A549 (cell line): ENCODE measurements at regions not wholly inside any gene's neighbourhood (a gene's known extent, or its start where the extent isn't known, plus 50 kb on each side); places are given as distances from the start of the nearest gene placed in this dataset.

Experiments used
- ATAC-seq, 2 experiments: fragments of 200-7000 bp in 1 of 2; fragments of >200 bp in 1 of 2; cut with Nextera tagmentation in 1 of 2; cut with Tn5 transposase in 1 of 2; 3 replicates each; pipeline versions ENCODE4 v1.8.0 to v1.9.1; 2018 to 2020; ENCODE audit warnings: mild to moderate bottlenecking in 1 of 2, moderate library complexity in 1 of 2
- CTCF ChIA-PET: fragments of 300-600 bp; sonication (Branson Sonifier 250); formaldehyde crosslinking; extraction: SDS; loops from one replicate; lab custom pipeline; 2021; ENCODE audit warnings: antibody characterized with exemption, inconsistent platforms; lab: Yijun Ruan, JAX
- POLR2A ChIA-PET: fragments of 350-600 bp; formaldehyde crosslinking; extraction: SDS; loops from one replicate; lab custom pipeline; 2021; ENCODE audit warnings: antibody characterized with exemption, inconsistent platforms; lab: Yijun Ruan, JAX
- DNase-seq, 2 experiments: peaks; one replicate each; pipeline versions ENCODE4 v3.0.0 to v3.0.0-alpha.2; 2011 to 2016; ENCODE audit warnings: low read depth in 1 of 2, low spot score in 1 of 2
- FAIRE-seq: peaks from 2 replicates; lab custom pipeline; 2011; peaks lifted over from hg19 to GRCh38; lab: Jason Lieb, UNC
- H3K27ac ChIP-seq, 2 experiments: fragments of >200 bp; sonication (Bioruptor Twin); formaldehyde crosslinking; 3 replicates each; pipeline ENCODE4 v1.5.1; 2016 to 2017
- H3K4me1 ChIP-seq: fragments of >200 bp; sonication (Bioruptor Twin); formaldehyde crosslinking; 3 replicates; pipeline ENCODE4 v1.6.1; 2016
- H3K4me2 ChIP-seq: fragments of >200 bp; sonication (Bioruptor Twin); formaldehyde crosslinking; 3 replicates; pipeline ENCODE4 v1.6.1; 2016
- H3K4me3 ChIP-seq: fragments of >200 bp; sonication (Bioruptor Twin); formaldehyde crosslinking; 3 replicates; pipeline ENCODE4 v1.5.1; 2016
- H3K9me3 ChIP-seq: fragments of >200 bp; sonication (Bioruptor Twin); formaldehyde crosslinking; 3 replicates; pipeline ENCODE4 v1.6.1; 2016
- ATOH8 ChIP-seq: fragments of 250-450 bp; sonication (Bioruptor Pico); IDR thresholded peaks from 2 replicates; pipeline ENCODE4 v1.5.0; 2020; ENCODE audit warnings: low read depth, mild to moderate bottlenecking, moderate library complexity
- CBX8 ChIP-seq: fragments of 200-600 bp; sonication (generic); IDR thresholded peaks from 2 replicates; pipeline ENCODE4 v1.6.1; 2016
- CEBPB ChIP-seq, 2 experiments: fragments of >200 bp in 1 of 2; sonication (Bioruptor Twin) in 1 of 2; formaldehyde crosslinking in 1 of 2; IDR thresholded peaks; 2 replicates each; pipeline ENCODE4 v1.6.1; 2012 to 2016
- CHD2 ChIP-seq: fragments of 150-350 bp; IDR thresholded peaks from 2 replicates; pipeline ENCODE4 v1.6.1; 2014; ENCODE audit warnings: low read length; ENCODE audit not compliant: partially characterized antibody
- CHD4 ChIP-seq: fragments of 200-600 bp; sonication (generic); IDR thresholded peaks from 2 replicates; pipeline ENCODE4 v1.6.1; 2016; ENCODE audit warnings: antibody characterized with exemption, mild to moderate bottlenecking, borderline replicate concordance
- EHMT2 ChIP-seq: fragments of 200-600 bp; sonication (generic); IDR thresholded peaks from 2 replicates; pipeline ENCODE4 v1.6.1; 2016; ENCODE audit warnings: antibody characterized with exemption, low read depth, mild to moderate bottlenecking, moderate library complexity
- EP300 ChIP-seq, 2 experiments: fragments of >200 bp; sonication (Bioruptor Twin); formaldehyde crosslinking; IDR thresholded peaks; 2 replicates in 1 of 2; 3 replicates in 1 of 2; pipeline ENCODE4 v1.6.1; 2016 to 2017
- FOSL2 ChIP-seq, 2 experiments: fragments of 450-650 bp in 1 of 2; fragments of >200 bp in 1 of 2; sonication (Bioruptor Twin) in 1 of 2; formaldehyde crosslinking; IDR thresholded peaks; 2 replicates each; pipeline versions ENCODE4 v1.5.0 to v1.6.1; 2016 to 2020; ENCODE audit warnings: mild to moderate bottlenecking in 1 of 2, moderate library complexity in 1 of 2
- FOXS1 ChIP-seq: fragments of 250-450 bp; sonication (Bioruptor Pico); IDR thresholded peaks from 2 replicates; pipeline ENCODE4 v1.5.0; 2020; ENCODE audit warnings: mild to moderate bottlenecking, moderate library complexity
- GATA3 ChIP-seq: IDR thresholded peaks from 2 replicates; pipeline ENCODE4 v1.6.1; 2012; ENCODE audit warnings: borderline replicate concordance
- HDAC2 ChIP-seq: fragments of 200-600 bp; sonication (generic); IDR thresholded peaks from 2 replicates; pipeline ENCODE4 v1.6.1; 2016
- HOXB5 ChIP-seq: fragments of 250-450 bp; sonication (Bioruptor Pico); IDR thresholded peaks from 2 replicates; pipeline ENCODE4 v1.5.0; 2020; ENCODE audit warnings: mild to moderate bottlenecking, moderate library complexity
- JUN ChIP-seq, 2 experiments: fragments of >200 bp; sonication (Bioruptor Twin); formaldehyde crosslinking; IDR thresholded peaks; 2 replicates in 1 of 2; 3 replicates in 1 of 2; pipeline ENCODE4 v1.6.1; 2016 to 2017
- KDM1A ChIP-seq: fragments of 200-600 bp; sonication (generic); IDR thresholded peaks from 2 replicates; pipeline ENCODE4 v1.6.1; 2016; ENCODE audit warnings: low read depth, mild to moderate bottlenecking
- KDM5A ChIP-seq: fragments of 200-600 bp; sonication (generic); IDR thresholded peaks from 2 replicates; pipeline ENCODE4 v1.6.1; 2016; ENCODE audit warnings: antibody characterized with exemption, mild to moderate bottlenecking
- NR3C1 ChIP-seq: fragments of >200 bp; sonication (Bioruptor Twin); formaldehyde crosslinking; IDR thresholded peaks from 3 replicates; pipeline ENCODE4 v1.6.1; 2017
- PBX3 ChIP-seq: IDR thresholded peaks from 2 replicates; pipeline ENCODE4 v1.6.1; 2012
- RAD21 ChIP-seq, 2 experiments: fragments of >200 bp in 1 of 2; sonication (Bioruptor Twin) in 1 of 2; formaldehyde crosslinking in 1 of 2; IDR thresholded peaks in 1 of 2; conservative IDR thresholded peaks in 1 of 2; 2 replicates in 1 of 2; 3 replicates in 1 of 2; pipeline ENCODE4 v1.6.1; 2012 to 2018; ENCODE audit warnings: inconsistent platforms in 1 of 2
- REST ChIP-seq: fragments of 200-600 bp; sonication (generic); IDR thresholded peaks from 2 replicates; pipeline ENCODE4 v1.6.1; 2016; ENCODE audit warnings: antibody characterized with exemption, mild to moderate bottlenecking, moderate library complexity
- RFX5 ChIP-seq: fragments of 450-650 bp; IDR thresholded peaks from 2 replicates; pipeline ENCODE4 v1.7.1; 2014; ENCODE audit warnings: antibody characterized with exemption, mild to moderate bottlenecking, moderate library complexity
- SREBF2 ChIP-seq: fragments of 450-650 bp; IDR thresholded peaks from 2 replicates; pipeline ENCODE4 v1.6.1; 2014; ENCODE audit warnings: mild to moderate bottlenecking, moderate library complexity
- USF2 ChIP-seq: fragments of 450-650 bp; IDR thresholded peaks from 2 replicates; pipeline ENCODE4 v1.6.1; 2014; ENCODE audit warnings: antibody characterized with exemption
- ZFP36 ChIP-seq: fragments of 450-650 bp; IDR thresholded peaks from 2 replicates; pipeline ENCODE4 v1.6.1; 2014; ENCODE audit warnings: borderline replicate concordance; ENCODE audit not compliant: partially characterized antibody
- ZNF302 ChIP-seq: fragments of 250-450 bp; sonication (Bioruptor Pico); IDR thresholded peaks from 2 replicates; pipeline ENCODE4 v1.9.0; 2021; ENCODE audit warnings: inconsistent platforms, mild to moderate bottlenecking, moderate library complexity
- ZSCAN20 ChIP-seq: fragments of 250-450 bp; sonication (Bioruptor Pico); IDR thresholded peaks from 2 replicates; pipeline ENCODE4 v1.8.0; 2022; ENCODE audit warnings: mild to moderate bottlenecking, moderate library complexity
- WGBS: methylation state at CpG from one replicate; pipeline ENCODE4 v1.1.6; 2017; ENCODE audit errors: missing lambda C conversion rate; 5-methylcytosine and 5-hydroxymethylcytosine counted together

- Histone ChIP-seq H3K4me1 (0 out of 3 replicates have a peak, but pooled peaks cover 7% of the 10 kb centered on the region), H3K9me3 (no peaks in the 10 kb centered on the region), H3K4me2 (no peak overlapping the region), H3K4me3 (no peak overlapping the region), H3K27ac (no peak overlapping the region)
- no peak for DNase-seq
- no peak for FAIRE-seq
- TF ChIP-seq HOXB5 (CRISPR knock-in tag), result no peak
- TF ChIP-seq CHD4, result no peak
- TF ChIP-seq RAD21 (conservative IDR thresholded peaks at IDR 0.05 in 1 of 2, IDR thresholded peaks at IDR 0.05 in 1 of 2), result no peak
- TF ChIP-seq ZSCAN20 (CRISPR knock-in tag), result no peak
- no peak for TF ChIP-seq KDM1A
- TF ChIP-seq FOXS1, result no peak
- no peak for TF ChIP-seq ATOH8
- no peak for TF ChIP-seq EHMT2
- TF ChIP-seq ZNF302, result no peak
- TF ChIP-seq CHD2, result no peak
- no peak for TF ChIP-seq FOSL2 (IDR thresholded peaks at IDR 0.05)
- TF ChIP-seq FOSL2 (CRISPR knock-in tag; IDR thresholded peaks at IDR 0.05), result no peak
- TF ChIP-seq SREBF2, result no peak
- no peak for TF ChIP-seq GATA3
- WGBS, result 78% methylated on average over 20 of the region's 20 CpGs
- ChIA-PET CTCF (no interaction called here), POLR2A (no interaction called here)
- no peak for ATAC-seq
Observed at GRCh38 chr2:239811806-239812560, 213.2 kb downstream of the NDUFA10 start.

- TF ChIP-seq USF2 (no peak), JUN (IDR thresholded peaks at IDR 0.05) (no peak), KDM5A (no peak), EP300 (IDR thresholded peaks at IDR 0.05) (no peak), SREBF2 (no peak), FOSL2 (IDR thresholded peaks at IDR 0.05) (no peak), FOSL2 (CRISPR knock-in tag; IDR thresholded peaks at IDR 0.05) (no peak)
- TF ChIP-seq, all 56 proteins: peak for 0
- Histone ChIP-seq H3K4me3 (no peak overlapping the region), H3K4me2 (no peak overlapping the region), H3K4me1 (0 out of 3 replicates have a peak, but pooled peaks cover 7% of the 10 kb centered on the region), H3K9me3 (no peaks in the 10 kb centered on the region), H3K27ac (no peak overlapping the region)
- WGBS, result 36% methylated on average over 14 of the region's 14 CpGs
- ChIA-PET POLR2A (no interaction called here), CTCF (interaction anchor here (0.9 kb wide), 1 partner anchor 12 kb away, joined by 3 read pairs; no protein-coding TSS in a partner anchor)
- FAIRE-seq (no peak), ATAC-seq (no peak; a peak in 1 of 6 replicates), DNase-seq (no peak)
Observed at GRCh38 chr2:239811111-239811781, 213.9 kb downstream of the NDUFA10 start.

GRCh38 chr2:239809391-239809790 lies 215.8 kb downstream of the NDUFA10 start:
- DNase-seq (no peak), FAIRE-seq (no peak), ATAC-seq (no peak)
- Histone ChIP-seq H3K9me3 (no peaks in the 10 kb centered on the region), H3K4me1 (no peaks in the 10 kb centered on the region), H3K4me2 (no peak overlapping the region), H3K4me3 (no peak overlapping the region), H3K27ac (no peak overlapping the region)
- ChIA-PET POLR2A (no interaction called here), CTCF (no interaction called here)
- WGBS, result 58% methylated on average over 9 of the region's 11 CpGs
- TF ChIP-seq HDAC2 (no peak), ZFP36 (no peak), HOXB5 (CRISPR knock-in tag) (no peak), ATOH8 (no peak), PBX3 (no peak), RFX5 (no peak), REST (no peak), CBX8 (no peak), CHD2 (no peak), RAD21 (conservative IDR thresholded peaks at IDR 0.05 in 1 of 2, IDR thresholded peaks at IDR 0.05 in 1 of 2) (no peak), NR3C1 (no peak), CEBPB (IDR thresholded peaks at IDR 0.05) (no peak), EP300 (IDR thresholded peaks at IDR 0.05) (no peak), KDM5A (no peak)
